Activated T-helper 17 cell treated with anti-CD3 and anti-CD28 coated beads, Interleukin-2, amount 50 U/mL, for 72 hours (primary cell): ENCODE measurements at regions not wholly inside any gene's neighbourhood (a gene's known extent, or its start where the extent isn't known, plus 50 kb on each side); places are given as distances from the start of the nearest gene placed in this dataset.
"Not testable (repeated sequence)": the region's sequence is repeated elsewhere in the genome, so short reads cannot be mapped to it uniquely, and the experiment has no call there.

Source experiments
- ATAC-seq: fragments of 150-1000 bp; cut with Tn5 transposase; replicated peaks from 2 replicates; pipeline ENCODE4 v1.10.0; 2021; ENCODE audit warnings: mild to moderate bottlenecking, moderate library complexity
- H3K27ac Mint-ChIP-seq: one replicate; pipeline ENCODE4 v1.8.0; 2022; ENCODE audit warnings: mixed read lengths
- H3K27me3 Mint-ChIP-seq: one replicate; pipeline ENCODE4 v1.8.0; 2022; ENCODE audit warnings: mixed read lengths
- H3K36me3 Mint-ChIP-seq: one replicate; pipeline ENCODE4 v1.8.0; 2022; ENCODE audit warnings: low read depth, mild to moderate bottlenecking, mixed read lengths
- H3K4me1 Mint-ChIP-seq: one replicate; pipeline ENCODE4 v1.8.0; 2022; ENCODE audit warnings: mixed read lengths
- H3K4me3 Mint-ChIP-seq: one replicate; pipeline ENCODE4 v1.8.0; 2022; ENCODE audit warnings: mild to moderate bottlenecking, mixed read lengths
- H3K9me3 Mint-ChIP-seq: one replicate; pipeline ENCODE4 v1.8.0; 2022; ENCODE audit warnings: mixed read lengths

GRCh38 chr11:82181796-82182195, 551.9 kb downstream of the FAM181B start:
- not testable (repeated sequence) for H3K9me3 Mint-ChIP-seq, H3K27ac Mint-ChIP-seq, H3K27me3 Mint-ChIP-seq, H3K4me3 Mint-ChIP-seq, H3K4me1 Mint-ChIP-seq, H3K36me3 Mint-ChIP-seq, ATAC-seq

- Mint-ChIP-seq H3K27ac (no peak overlapping the region), H3K36me3 (no peaks in the 10 kb centered on the region), H3K4me1 (no peaks in the 10 kb centered on the region), H3K27me3 (no peaks in the 10 kb centered on the region), H3K4me3 (no peak overlapping the region), H3K9me3 (no peaks in the 10 kb centered on the region)
- no peak for ATAC-seq
Observed at GRCh38 chr11:82176945-82177344, 556.7 kb downstream of the FAM181B start.

- H3K4me1 Mint-ChIP-seq = no peaks in the 10 kb centered on the region
- ATAC-seq = no peak
- H3K36me3 Mint-ChIP-seq = no peaks in the 10 kb centered on the region
Observed at GRCh38 chr11:82176365-82176764, 557.3 kb downstream of the FAM181B start.

GRCh38 chr11:82174610-82175009, 559.1 kb downstream of the FAM181B start:
- H3K4me1 Mint-ChIP-seq = no peaks in the 10 kb centered on the region
- no peak overlapping the region for H3K27ac Mint-ChIP-seq
- no peak for ATAC-seq
- no peaks in the 10 kb centered on the region for H3K36me3 Mint-ChIP-seq
- H3K27me3 Mint-ChIP-seq = no peaks in the 10 kb centered on the region
- H3K9me3 Mint-ChIP-seq = no peaks in the 10 kb centered on the region
- H3K4me3 Mint-ChIP-seq = no peak overlapping the region

More at GRCh38 chr11:82176365-82176764, 557.3 kb downstream of the FAM181B start:
- no peak overlapping the region for H3K4me3 Mint-ChIP-seq
- H3K9me3 Mint-ChIP-seq = no peaks in the 10 kb centered on the region
- no peak overlapping the region for H3K27ac Mint-ChIP-seq
- H3K27me3 Mint-ChIP-seq = no peaks in the 10 kb centered on the region

- H3K36me3 Mint-ChIP-seq = no peaks in the 10 kb centered on the region
- no peaks in the 10 kb centered on the region for H3K27me3 Mint-ChIP-seq
- H3K4me1 Mint-ChIP-seq = no peaks in the 10 kb centered on the region
- no peak overlapping the region for H3K4me3 Mint-ChIP-seq
- H3K9me3 Mint-ChIP-seq = no peaks in the 10 kb centered on the region
- no peak for ATAC-seq
- H3K27ac Mint-ChIP-seq = no peak overlapping the region
Observed at GRCh38 chr11:82146789-82147188, 586.9 kb downstream of the FAM181B start.

- H3K4me1 Mint-ChIP-seq = no peaks in the 10 kb centered on the region
- peaks cover 3% of the 10 kb centered on the region for H3K9me3 Mint-ChIP-seq
- H3K36me3 Mint-ChIP-seq = no peaks in the 10 kb centered on the region
- ATAC-seq = no peak
- H3K27me3 Mint-ChIP-seq = no peaks in the 10 kb centered on the region
- no peak overlapping the region for H3K27ac Mint-ChIP-seq
- H3K4me3 Mint-ChIP-seq = no peak overlapping the region
Observed at GRCh38 chr11:82118946-82119345, 614.7 kb downstream of the FAM181B start.

- H3K4me3 Mint-ChIP-seq = no peak overlapping the region
- no peak for ATAC-seq
- H3K27ac Mint-ChIP-seq = no peak overlapping the region
- H3K27me3 Mint-ChIP-seq = no peaks in the 10 kb centered on the region
- peaks cover 3% of the 10 kb centered on the region for H3K9me3 Mint-ChIP-seq
- no peaks in the 10 kb centered on the region for H3K36me3 Mint-ChIP-seq
- no peaks in the 10 kb centered on the region for H3K4me1 Mint-ChIP-seq
Observed at GRCh38 chr11:82117362-82117761, 616.3 kb downstream of the FAM181B start.

- Mint-ChIP-seq H3K4me1 (no peaks in the 10 kb centered on the region), H3K27ac (no peak overlapping the region), H3K27me3 (no peaks in the 10 kb centered on the region), H3K36me3 (no peaks in the 10 kb centered on the region), H3K9me3 (peaks cover 4% of the 10 kb centered on the region), H3K4me3 (no peak overlapping the region)
- no peak for ATAC-seq
Observed at GRCh38 chr11:82105331-82105998, 628.2 kb downstream of the FAM181B start.

GRCh38 chr11:82092904-82093303, 640.8 kb downstream of the FAM181B start:
- H3K9me3 Mint-ChIP-seq = no peaks in the 10 kb centered on the region
- no peak overlapping the region for H3K4me3 Mint-ChIP-seq
- no peaks in the 10 kb centered on the region for H3K4me1 Mint-ChIP-seq
- ATAC-seq = no peak
- no peaks in the 10 kb centered on the region for H3K27me3 Mint-ChIP-seq
- H3K36me3 Mint-ChIP-seq = no peaks in the 10 kb centered on the region
- H3K27ac Mint-ChIP-seq = no peak overlapping the region

GRCh38 chr11:82089426-82089825, 644.2 kb downstream of the FAM181B start:
- H3K9me3 Mint-ChIP-seq = no peaks in the 10 kb centered on the region
- no peak overlapping the region for H3K27ac Mint-ChIP-seq
- H3K27me3 Mint-ChIP-seq = no peaks in the 10 kb centered on the region
- no peak overlapping the region for H3K4me3 Mint-ChIP-seq
- no peaks in the 10 kb centered on the region for H3K36me3 Mint-ChIP-seq
- ATAC-seq = no peak
- H3K4me1 Mint-ChIP-seq = no peaks in the 10 kb centered on the region

GRCh38 chr11:82085493-82085892, 648.2 kb downstream of the FAM181B start:
- Mint-ChIP-seq H3K4me3 (no peak overlapping the region), H3K36me3 (no peaks in the 10 kb centered on the region), H3K4me1 (no peaks in the 10 kb centered on the region), H3K27ac (no peak overlapping the region), H3K27me3 (no peaks in the 10 kb centered on the region), H3K9me3 (no peaks in the 10 kb centered on the region)
- ATAC-seq = no peak

GRCh38 chr11:82082976-82083375, 650.7 kb downstream of the FAM181B start:
- H3K4me3 Mint-ChIP-seq = no peak overlapping the region
- no peaks in the 10 kb centered on the region for H3K27me3 Mint-ChIP-seq
- H3K4me1 Mint-ChIP-seq = no peaks in the 10 kb centered on the region
- no peaks in the 10 kb centered on the region for H3K9me3 Mint-ChIP-seq
- no peak overlapping the region for H3K27ac Mint-ChIP-seq
- H3K36me3 Mint-ChIP-seq = no peaks in the 10 kb centered on the region
- ATAC-seq = no peak

GRCh38 chr11:82080160-82080559, 653.5 kb downstream of the FAM181B start:
- Mint-ChIP-seq H3K4me3 (no peak overlapping the region), H3K4me1 (no peaks in the 10 kb centered on the region), H3K36me3 (no peaks in the 10 kb centered on the region), H3K27me3 (no peaks in the 10 kb centered on the region), H3K9me3 (no peaks in the 10 kb centered on the region), H3K27ac (no peak overlapping the region)
- ATAC-seq = no peak

- no peaks in the 10 kb centered on the region for H3K4me1 Mint-ChIP-seq
- H3K27ac Mint-ChIP-seq = no peak overlapping the region
- H3K27me3 Mint-ChIP-seq = no peaks in the 10 kb centered on the region
- no peaks in the 10 kb centered on the region for H3K36me3 Mint-ChIP-seq
- no peaks in the 10 kb centered on the region for H3K9me3 Mint-ChIP-seq
- no peak overlapping the region for H3K4me3 Mint-ChIP-seq
- no peak for ATAC-seq
Observed at GRCh38 chr11:82076126-82076525, 657.5 kb downstream of the FAM181B start.

- no peaks in the 10 kb centered on the region for H3K4me1 Mint-ChIP-seq
- H3K4me3 Mint-ChIP-seq = no peak overlapping the region
- H3K27me3 Mint-ChIP-seq = no peaks in the 10 kb centered on the region
- H3K9me3 Mint-ChIP-seq = no peaks in the 10 kb centered on the region
- ATAC-seq = no peak
- H3K27ac Mint-ChIP-seq = no peak overlapping the region
- no peaks in the 10 kb centered on the region for H3K36me3 Mint-ChIP-seq
Observed at GRCh38 chr11:82059505-82059904, 674.2 kb downstream of the FAM181B start.

- H3K4me1 Mint-ChIP-seq = no peaks in the 10 kb centered on the region
- H3K27me3 Mint-ChIP-seq = no peaks in the 10 kb centered on the region
- H3K4me3 Mint-ChIP-seq = no peak overlapping the region
- no peak overlapping the region for H3K27ac Mint-ChIP-seq
- no peaks in the 10 kb centered on the region for H3K9me3 Mint-ChIP-seq
- no peaks in the 10 kb centered on the region for H3K36me3 Mint-ChIP-seq
- ATAC-seq = no peak
Observed at GRCh38 chr11:82056450-82056849, 677.2 kb downstream of the FAM181B start.
